ENCODE measurements at regions not wholly inside any gene's neighbourhood (a gene's known extent, or its start where the extent isn't known, plus 50 kb on each side); places are given as distances from the start of the nearest gene placed in this dataset.

GRCh38 chr4:100945789-100946188 lies 401.5 kb downstream of the PPP3CA start:
- no peak for TF ChIP-seq CTCF (conservative IDR thresholded peaks at IDR 0.05; ENCODE audit: low read depth, low read length)
- no peak for TF ChIP-seq EZH2 (IDR thresholded peaks at IDR 0.05; ENCODE audit: borderline replicate concordance, low read depth, low read length, poor library complexity, severe bottlenecking)
